Duodenal mucosa (tissue), 2 donors: ENCODE measurements at regions not wholly inside any gene's neighbourhood (a gene's known extent, or its start where the extent isn't known, plus 50 kb on each side); places are given as distances from the start of the nearest gene placed in this dataset.
"Not testable (repeated sequence)": the region's sequence is repeated elsewhere in the genome, so short reads cannot be mapped to it uniquely, and the experiment has no call there.

Source experiments
- H3K27ac ChIP-seq: one replicate; pipeline ENCODE4 v1.7.0; 2013; ENCODE audit warnings: low read depth, low read length
- H3K27me3 ChIP-seq, 2 donors: one replicate each; pipeline ENCODE4 v1.7.0; 2013; ENCODE audit warnings: low read length in 2 of 2, control low read depth in 1 of 2; ENCODE audit not compliant: insufficient read depth in 2 of 2, control insufficient read depth in 1 of 2
- H3K36me3 ChIP-seq, 2 donors: one replicate each; pipeline ENCODE4 v1.7.0; 2013; ENCODE audit warnings: low read length in 2 of 2, control low read depth in 1 of 2; ENCODE audit not compliant: insufficient read depth in 2 of 2, control insufficient read depth in 1 of 2
- H3K4me1 ChIP-seq, 2 donors: one replicate each; pipeline ENCODE4 v1.7.0; 2013; ENCODE audit warnings: low read length in 2 of 2, control low read depth in 1 of 2; ENCODE audit not compliant: insufficient read depth in 2 of 2, control insufficient read depth in 1 of 2
- H3K4me3 ChIP-seq, 2 donors: one replicate each; pipeline ENCODE4 v1.7.0; 2013; ENCODE audit warnings: low read length in 2 of 2, low read depth in 1 of 2
- H3K9ac ChIP-seq, 2 donors: one replicate each; pipeline ENCODE4 v1.7.0; 2013; ENCODE audit warnings: low read length in 2 of 2, low read depth in 1 of 2
- H3K9me3 ChIP-seq, 2 donors: one replicate each; pipeline ENCODE4 v1.7.0; 2013; ENCODE audit warnings: low read length in 2 of 2, control low read depth in 1 of 2; ENCODE audit not compliant: control insufficient read depth in 1 of 2

- Histone ChIP-seq H3K9ac (no peak overlapping the region), H3K27ac (no peak overlapping the region), H3K36me3 (no peaks in the 10 kb centered on the region), H3K27me3 (no peaks in the 10 kb centered on the region), H3K4me3 (no peak overlapping the region), H3K9me3 (peaks cover 0 to 3% of the 10 kb centered on the region in 2 donors), H3K4me1 (peaks cover 4 to 18% of the 10 kb centered on the region in 2 donors)
Measured at GRCh38 chr10:11668847-11669610, 57.6 kb upstream of the USP6NL start.

GRCh38 chr10:11667756-11668155, 56.3 kb upstream of the USP6NL start:
- H3K9ac ChIP-seq, result no peak overlapping the region
- no peak overlapping the region for H3K4me3 ChIP-seq
- H3K4me1 ChIP-seq, result peaks cover 4 to 13% of the 10 kb centered on the region in 2 donors
- peaks cover 0 to 3% of the 10 kb centered on the region in 2 donors for H3K9me3 ChIP-seq
- no peaks in the 10 kb centered on the region for H3K36me3 ChIP-seq
- no peaks in the 10 kb centered on the region for H3K27me3 ChIP-seq
- H3K27ac ChIP-seq, result no peak overlapping the region

- Histone ChIP-seq H3K36me3 (no peaks in the 10 kb centered on the region), H3K4me1 (peaks cover 0 to 8% of the 10 kb centered on the region in 2 donors), H3K9ac (no peak overlapping the region), H3K9me3 (peaks cover 0 to 3% of the 10 kb centered on the region in 2 donors), H3K4me3 (peak overlapping the region in 1 of 2 donors; percentile 12), H3K27me3 (no peaks in the 10 kb centered on the region), H3K27ac (no peak overlapping the region)
Measured at GRCh38 chr10:11663763-11664555, 52.5 kb upstream of the USP6NL start.

GRCh38 chr10:11663126-11663515, 51.7 kb upstream of the USP6NL start:
- not testable (repeated sequence) for H3K9me3 ChIP-seq, H3K27ac ChIP-seq, H3K4me1 ChIP-seq, H3K9ac ChIP-seq, H3K36me3 ChIP-seq, H3K27me3 ChIP-seq, H3K4me3 ChIP-seq

- H3K27ac ChIP-seq, result no peak overlapping the region
- peaks cover 0 to 5% of the 10 kb centered on the region in 2 donors for H3K4me1 ChIP-seq
- H3K4me3 ChIP-seq, result no peak overlapping the region
- H3K36me3 ChIP-seq, result no peaks in the 10 kb centered on the region
- H3K27me3 ChIP-seq, result no peaks in the 10 kb centered on the region
- peaks cover 0 to 3% of the 10 kb centered on the region in 2 donors for H3K9me3 ChIP-seq
- H3K9ac ChIP-seq, result no peak overlapping the region
Measured at GRCh38 chr10:11661441-11661840, 50.0 kb upstream of the USP6NL start.
